ENCODE measurements at regions not wholly inside any gene's neighbourhood (a gene's known extent, or its start where the extent isn't known, plus 50 kb on each side); places are given as distances from the start of the nearest gene placed in this dataset.
A peak's percentile ranks its signal among the peaks of the same experiment; 100 is the strongest.

GRCh38 chr5:92991581-92992067 is 589.4 kb downstream of the NR2F1-AS1 start:
- Histone ChIP-seq H3K9me3 (ENCODE audit: control insufficient read depth, insufficient read depth, low read depth, low read length) (no peaks in the 10 kb centered on the region), H3K4me1 (ENCODE audit: control insufficient read depth, extremely low read depth, insufficient read depth, low read length) (no peaks in the 10 kb centered on the region), H3K4me2 (ENCODE audit: extremely low read depth, insufficient read depth, low read length) (no peak overlapping the region), H3K36me3 (ENCODE audit: control insufficient read depth, insufficient read depth, low read length) (no peaks in the 10 kb centered on the region), H3K27me3 (ENCODE audit: control insufficient read depth, insufficient read depth, low read length) (no peaks in the 10 kb centered on the region), H3K9ac (ENCODE audit: insufficient read depth, low read length) (no peak overlapping the region), H3K79me2 (ENCODE audit: control insufficient read depth, insufficient read depth, low read length) (no peaks in the 10 kb centered on the region), H3K4me3 (replicated peaks in 1 of 4; ENCODE audit: control extremely low read depth in 1 of 4, insufficient read depth in 1 of 4, low read depth in 3 of 4, low read length in 4 of 4) (no peak overlapping the region), H3K27ac (ENCODE audit: insufficient read depth, low read length) (no peak overlapping the region), H4K20me1 (ENCODE audit: control insufficient read depth, extremely low read depth, insufficient read depth, low read length) (no peaks in the 10 kb centered on the region), H2AFZ (ENCODE audit: low read length) (no peak overlapping the region)
- DNase-seq (ENCODE audit: low read depth in 2 of 2), result peak; percentile 12 to 55
- TF ChIP-seq EZH2 (IDR thresholded peaks at IDR 0.05; ENCODE audit: low read length, missing control alignments) (no peak), CTCF (conservative IDR thresholded peaks at IDR 0.05 in 1 of 2, IDR thresholded peaks at IDR 0.05 in 1 of 2; ENCODE audit: low read depth in 1 of 2, low read length in 2 of 2) (no peak)

- no peak for TF ChIP-seq CTCF (conservative IDR thresholded peaks at IDR 0.05 in 1 of 2, IDR thresholded peaks at IDR 0.05 in 1 of 2; ENCODE audit: low read depth in 1 of 2, low read length in 2 of 2)
- TF ChIP-seq EZH2 (IDR thresholded peaks at IDR 0.05; ENCODE audit: low read length, missing control alignments), result no peak
- Histone ChIP-seq H3K27ac (ENCODE audit: insufficient read depth, low read length) (no peak overlapping the region), H3K9ac (ENCODE audit: insufficient read depth, low read length) (no peak overlapping the region)
Observed at GRCh38 chr5:92990771-92991170, 590.2 kb downstream of the NR2F1-AS1 start.

GRCh38 chr5:92981001-92981400 is 600.0 kb downstream of the NR2F1-AS1 start:
- Histone ChIP-seq H3K9ac (ENCODE audit: insufficient read depth, low read length) (no peak overlapping the region), H2AFZ (ENCODE audit: low read length) (no peak overlapping the region), H3K27me3 (ENCODE audit: control insufficient read depth, insufficient read depth, low read length) (no peaks in the 10 kb centered on the region), H4K20me1 (ENCODE audit: control insufficient read depth, extremely low read depth, insufficient read depth, low read length) (no peaks in the 10 kb centered on the region), H3K27ac (ENCODE audit: insufficient read depth, low read length) (no peak overlapping the region), H3K4me2 (ENCODE audit: extremely low read depth, insufficient read depth, low read length) (no peak overlapping the region), H3K4me3 (replicated peaks in 1 of 4; ENCODE audit: control extremely low read depth in 1 of 4, insufficient read depth in 1 of 4, low read depth in 3 of 4, low read length in 4 of 4) (no peak overlapping the region), H3K36me3 (ENCODE audit: control insufficient read depth, insufficient read depth, low read length) (no peaks in the 10 kb centered on the region), H3K9me3 (ENCODE audit: control insufficient read depth, insufficient read depth, low read depth, low read length) (no peaks in the 10 kb centered on the region), H3K4me1 (ENCODE audit: control insufficient read depth, extremely low read depth, insufficient read depth, low read length) (no peaks in the 10 kb centered on the region), H3K79me2 (ENCODE audit: control insufficient read depth, insufficient read depth, low read length) (no peaks in the 10 kb centered on the region)
- DNase-seq (ENCODE audit: low read depth in 2 of 2), result no peak
- TF ChIP-seq EZH2 (IDR thresholded peaks at IDR 0.05; ENCODE audit: low read length, missing control alignments) (no peak), CTCF (conservative IDR thresholded peaks at IDR 0.05 in 1 of 2, IDR thresholded peaks at IDR 0.05 in 1 of 2; ENCODE audit: low read depth in 1 of 2, low read length in 2 of 2) (no peak)

More at GRCh38 chr5:92990771-92991170, 590.2 kb downstream of the NR2F1-AS1 start:
- H2AFZ ChIP-seq (ENCODE audit: low read length), result no peak overlapping the region
- DNase-seq (ENCODE audit: low read depth in 2 of 2), result no peak
- H3K4me3 ChIP-seq (replicated peaks in 1 of 4; ENCODE audit: control extremely low read depth in 1 of 4, insufficient read depth in 1 of 4, low read depth in 3 of 4, low read length in 4 of 4), result no peak overlapping the region
- H3K27me3 ChIP-seq (ENCODE audit: control insufficient read depth, insufficient read depth, low read length), result no peaks in the 10 kb centered on the region
- H3K79me2 ChIP-seq (ENCODE audit: control insufficient read depth, insufficient read depth, low read length), result no peaks in the 10 kb centered on the region
- H3K4me2 ChIP-seq (ENCODE audit: extremely low read depth, insufficient read depth, low read length), result no peak overlapping the region
- no peaks in the 10 kb centered on the region for H3K4me1 ChIP-seq (ENCODE audit: control insufficient read depth, extremely low read depth, insufficient read depth, low read length)
- no peaks in the 10 kb centered on the region for H4K20me1 ChIP-seq (ENCODE audit: control insufficient read depth, extremely low read depth, insufficient read depth, low read length)
- no peaks in the 10 kb centered on the region for H3K9me3 ChIP-seq (ENCODE audit: control insufficient read depth, insufficient read depth, low read depth, low read length)
- H3K36me3 ChIP-seq (ENCODE audit: control insufficient read depth, insufficient read depth, low read length), result no peaks in the 10 kb centered on the region

Measured in fibroblast of lung (primary cell).